HL-60 (cell line): ENCODE measurements at regions not wholly inside any gene's neighbourhood (a gene's known extent, or its start where the extent isn't known, plus 50 kb on each side); places are given as distances from the start of the nearest gene placed in this dataset.

ENCODE experiments used
- DNase-seq, 2 experiments: peaks; one replicate each; pipeline ENCODE4 v3.0.0-alpha.2; 2010 to 2020; ENCODE audit warnings: low read depth in 1 of 2, low spot score in 1 of 2
- H3K27ac ChIP-seq: fragments of 250-450 bp; sonication (Bioruptor Pico); replicated peaks from 2 replicates; pipeline ENCODE4 v1.5.1; 2020; ENCODE audit warnings: mild to moderate bottlenecking, moderate library complexity
- H3K27me3 ChIP-seq: fragments of 250-450 bp; sonication (Bioruptor Pico); 2 replicates; pipeline ENCODE4 v1.5.1; 2021; ENCODE audit warnings: mild to moderate bottlenecking, moderate library complexity; ENCODE audit not compliant: insufficient read depth, poor library complexity, severe bottlenecking
- H3K4me3 ChIP-seq: replicated peaks from 2 replicates; pipeline ENCODE4 v1.5.1; 2011; ENCODE audit warnings: mild to moderate bottlenecking, control low read depth, low read length; ENCODE audit not compliant: insufficient read depth
- GABPA ChIP-seq: IDR thresholded peaks from 2 replicates; pipeline ENCODE4 v1.6.1; 2012; ENCODE audit warnings: low read depth
- POLR2AphosphoS5 ChIP-seq: IDR thresholded peaks from 2 replicates; pipeline ENCODE4 v1.6.1; 2012; ENCODE audit warnings: low read depth
- SPI1 ChIP-seq: IDR thresholded peaks from 2 replicates; pipeline ENCODE4 v1.6.1; 2012; ENCODE audit warnings: low read depth, mild to moderate bottlenecking, borderline replicate concordance
- TF ChIP-seq, protein P1 (sequence below): IDR thresholded peaks from one replicate; pipeline ENCODE4 v1.5.1; 2011; ENCODE audit warnings: low read length, control low read depth, inconsistent platforms; ENCODE audit not compliant: insufficient read depth
- TF ChIP-seq, protein P2 (sequence below): IDR thresholded peaks from 2 replicates; pipeline ENCODE4 v1.6.1; 2012; ENCODE audit warnings: low read depth; ENCODE audit not compliant: insufficient replicate concordance

- no peaks in the 10 kb centered on the region for H3K27me3 ChIP-seq
- no peak overlapping the region for H3K27ac ChIP-seq
- TF ChIP-seq POLR2AphosphoS5 (no peak), SPI1 (no peak)
- TF ChIP-seq, protein P1, sequence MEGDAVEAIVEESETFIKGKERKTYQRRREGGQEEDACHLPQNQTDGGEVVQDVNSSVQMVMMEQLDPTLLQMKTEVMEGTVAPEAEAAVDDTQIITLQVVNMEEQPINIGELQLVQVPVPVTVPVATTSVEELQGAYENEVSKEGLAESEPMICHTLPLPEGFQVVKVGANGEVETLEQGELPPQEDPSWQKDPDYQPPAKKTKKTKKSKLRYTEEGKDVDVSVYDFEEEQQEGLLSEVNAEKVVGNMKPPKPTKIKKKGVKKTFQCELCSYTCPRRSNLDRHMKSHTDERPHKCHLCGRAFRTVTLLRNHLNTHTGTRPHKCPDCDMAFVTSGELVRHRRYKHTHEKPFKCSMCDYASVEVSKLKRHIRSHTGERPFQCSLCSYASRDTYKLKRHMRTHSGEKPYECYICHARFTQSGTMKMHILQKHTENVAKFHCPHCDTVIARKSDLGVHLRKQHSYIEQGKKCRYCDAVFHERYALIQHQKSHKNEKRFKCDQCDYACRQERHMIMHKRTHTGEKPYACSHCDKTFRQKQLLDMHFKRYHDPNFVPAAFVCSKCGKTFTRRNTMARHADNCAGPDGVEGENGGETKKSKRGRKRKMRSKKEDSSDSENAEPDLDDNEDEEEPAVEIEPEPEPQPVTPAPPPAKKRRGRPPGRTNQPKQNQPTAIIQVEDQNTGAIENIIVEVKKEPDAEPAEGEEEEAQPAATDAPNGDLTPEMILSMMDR: no peak
- H3K4me3 ChIP-seq: no peak overlapping the region
- DNase-seq: no peak
These were observed 738.7 kb upstream of the LMO3 start for GRCh38 chr12:17344649-17345048.

GRCh38 chr12:17342381-17342961 lies 736.5 kb upstream of the LMO3 start:
- no peak overlapping the region for H3K4me3 ChIP-seq
- DNase-seq: no peak
- TF ChIP-seq POLR2AphosphoS5 (no peak), GABPA (no peak), SPI1 (no peak)
- TF ChIP-seq, protein P1: no peak
- TF ChIP-seq, protein P2, sequence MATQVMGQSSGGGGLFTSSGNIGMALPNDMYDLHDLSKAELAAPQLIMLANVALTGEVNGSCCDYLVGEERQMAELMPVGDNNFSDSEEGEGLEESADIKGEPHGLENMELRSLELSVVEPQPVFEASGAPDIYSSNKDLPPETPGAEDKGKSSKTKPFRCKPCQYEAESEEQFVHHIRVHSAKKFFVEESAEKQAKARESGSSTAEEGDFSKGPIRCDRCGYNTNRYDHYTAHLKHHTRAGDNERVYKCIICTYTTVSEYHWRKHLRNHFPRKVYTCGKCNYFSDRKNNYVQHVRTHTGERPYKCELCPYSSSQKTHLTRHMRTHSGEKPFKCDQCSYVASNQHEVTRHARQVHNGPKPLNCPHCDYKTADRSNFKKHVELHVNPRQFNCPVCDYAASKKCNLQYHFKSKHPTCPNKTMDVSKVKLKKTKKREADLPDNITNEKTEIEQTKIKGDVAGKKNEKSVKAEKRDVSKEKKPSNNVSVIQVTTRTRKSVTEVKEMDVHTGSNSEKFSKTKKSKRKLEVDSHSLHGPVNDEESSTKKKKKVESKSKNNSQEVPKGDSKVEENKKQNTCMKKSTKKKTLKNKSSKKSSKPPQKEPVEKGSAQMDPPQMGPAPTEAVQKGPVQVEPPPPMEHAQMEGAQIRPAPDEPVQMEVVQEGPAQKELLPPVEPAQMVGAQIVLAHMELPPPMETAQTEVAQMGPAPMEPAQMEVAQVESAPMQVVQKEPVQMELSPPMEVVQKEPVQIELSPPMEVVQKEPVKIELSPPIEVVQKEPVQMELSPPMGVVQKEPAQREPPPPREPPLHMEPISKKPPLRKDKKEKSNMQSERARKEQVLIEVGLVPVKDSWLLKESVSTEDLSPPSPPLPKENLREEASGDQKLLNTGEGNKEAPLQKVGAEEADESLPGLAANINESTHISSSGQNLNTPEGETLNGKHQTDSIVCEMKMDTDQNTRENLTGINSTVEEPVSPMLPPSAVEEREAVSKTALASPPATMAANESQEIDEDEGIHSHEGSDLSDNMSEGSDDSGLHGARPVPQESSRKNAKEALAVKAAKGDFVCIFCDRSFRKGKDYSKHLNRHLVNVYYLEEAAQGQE: no peak
- no peak overlapping the region for H3K27ac ChIP-seq
- no peaks in the 10 kb centered on the region for H3K27me3 ChIP-seq

DNA sequence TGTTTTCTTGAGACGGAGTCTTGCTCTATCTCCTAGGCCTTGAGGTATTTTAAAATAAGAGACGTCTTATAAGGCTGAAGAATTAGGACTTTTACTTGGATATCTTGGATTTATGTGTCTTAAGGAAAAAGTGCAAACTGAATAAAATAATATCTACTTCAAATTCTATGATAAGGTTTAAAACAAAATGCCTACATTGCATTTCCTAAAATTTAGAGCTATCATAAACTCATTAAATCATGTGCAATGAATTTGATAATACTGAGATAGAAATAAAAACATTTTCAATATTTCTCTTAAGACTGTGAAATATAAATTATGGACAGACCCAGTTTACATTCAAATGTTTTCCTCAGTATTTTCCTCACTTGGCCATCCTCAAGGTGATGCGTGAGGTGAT lies 729.5 kb upstream of the LMO3 start:
- no peak overlapping the region for H3K4me3 ChIP-seq
- H3K27me3 ChIP-seq: no peaks in the 10 kb centered on the region
- no peak for DNase-seq

More for the DNA sequence above, 729.5 kb upstream of the LMO3 start:
- TF ChIP-seq POLR2AphosphoS5 (no peak), GABPA (no peak), SPI1 (no peak)
- TF ChIP-seq, protein P2: no peak
- TF ChIP-seq, protein P1: no peak
- no peak overlapping the region for H3K27ac ChIP-seq
